BJ (cell line): ENCODE measurements at regions not wholly inside any gene's neighbourhood (a gene's known extent, or its start where the extent isn't known, plus 50 kb on each side); places are given as distances from the start of the nearest gene placed in this dataset.

ENCODE experiments used
- CTCF ChIA-PET: fragments of 350-600 bp; formaldehyde crosslinking; extraction: SDS; loops from one replicate; lab custom pipeline; 2021; ENCODE audit warnings: antibody characterized with exemption, inconsistent platforms; lab: Yijun Ruan, JAX
- POLR2A ChIA-PET: fragments of 300-600 bp; sonication (Branson Sonifier 250); formaldehyde crosslinking; extraction: SDS; loops from one replicate; lab custom pipeline; 2021; ENCODE audit warnings: antibody characterized with exemption; lab: Charles Lee
- DNase-seq: peaks from one replicate; pipeline ENCODE4 v3.0.0-alpha.2; 2011; ENCODE audit warnings: low read depth
- H3K27me3 ChIP-seq: 2 replicates; pipeline ENCODE4 v1.6.0; 2011; ENCODE audit warnings: low read length; ENCODE audit not compliant: control insufficient read depth, insufficient read depth
- H3K36me3 ChIP-seq: 2 replicates; pipeline ENCODE4 v1.5.1; 2011; ENCODE audit warnings: low read length; ENCODE audit not compliant: control insufficient read depth, insufficient read depth
- H3K4me3 ChIP-seq: 2 replicates; pipeline ENCODE4 v1.5.1; 2011; ENCODE audit warnings: low read depth, mild to moderate bottlenecking, control low read depth, low read length
- TF ChIP-seq, protein P1 (sequence below): IDR thresholded peaks from 2 replicates; pipeline ENCODE4 v1.5.1; 2011; ENCODE audit warnings: low read depth, mild to moderate bottlenecking, control low read depth, inconsistent platforms, low read length, moderate library complexity; ENCODE audit not compliant: insufficient read depth

DNA sequence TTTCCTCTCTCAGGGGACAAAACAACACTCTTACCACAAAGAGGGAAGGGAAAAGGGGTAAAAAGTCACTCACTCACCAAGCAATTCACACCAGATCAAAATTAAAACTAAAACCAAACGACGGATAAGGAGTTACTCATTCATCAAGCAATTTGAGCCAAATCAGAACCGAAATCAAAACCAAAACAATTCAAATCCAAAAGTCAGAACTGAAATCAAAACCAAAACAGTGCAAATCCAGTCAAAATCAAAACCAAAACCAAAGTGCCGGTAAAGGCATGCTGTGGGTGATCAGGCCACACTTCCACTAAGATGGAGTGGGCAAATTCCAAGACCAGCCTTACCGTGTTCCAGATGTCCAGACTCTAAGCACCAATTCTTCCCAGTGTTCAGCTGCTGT lies 717.9 kb downstream of the AMY1C start:
- CTCF ChIA-PET: no interaction called here
- POLR2A ChIA-PET: no interaction called here
- H3K36me3 ChIP-seq: no peaks in the 10 kb centered on the region

DNA sequence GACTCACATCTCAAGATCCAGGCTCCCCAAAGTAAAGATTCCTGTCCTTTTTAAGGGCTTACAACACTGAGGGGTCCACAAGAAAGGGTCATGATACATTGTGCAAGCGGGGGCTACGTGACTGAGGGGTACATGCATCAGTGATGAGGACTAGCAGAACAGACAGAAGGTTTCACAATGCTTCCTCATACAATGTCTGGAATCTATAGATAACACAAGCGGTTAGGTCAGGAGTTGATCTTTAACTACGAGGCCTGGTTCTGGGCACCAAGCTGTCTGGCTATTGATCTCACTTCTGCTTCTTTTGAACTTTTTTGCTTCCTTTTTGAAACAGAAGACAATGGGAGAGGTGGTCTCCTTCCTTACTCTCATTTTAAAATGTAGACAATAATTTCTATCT lies 718.6 kb downstream of the AMY1C start:
- TF ChIP-seq, protein P1, sequence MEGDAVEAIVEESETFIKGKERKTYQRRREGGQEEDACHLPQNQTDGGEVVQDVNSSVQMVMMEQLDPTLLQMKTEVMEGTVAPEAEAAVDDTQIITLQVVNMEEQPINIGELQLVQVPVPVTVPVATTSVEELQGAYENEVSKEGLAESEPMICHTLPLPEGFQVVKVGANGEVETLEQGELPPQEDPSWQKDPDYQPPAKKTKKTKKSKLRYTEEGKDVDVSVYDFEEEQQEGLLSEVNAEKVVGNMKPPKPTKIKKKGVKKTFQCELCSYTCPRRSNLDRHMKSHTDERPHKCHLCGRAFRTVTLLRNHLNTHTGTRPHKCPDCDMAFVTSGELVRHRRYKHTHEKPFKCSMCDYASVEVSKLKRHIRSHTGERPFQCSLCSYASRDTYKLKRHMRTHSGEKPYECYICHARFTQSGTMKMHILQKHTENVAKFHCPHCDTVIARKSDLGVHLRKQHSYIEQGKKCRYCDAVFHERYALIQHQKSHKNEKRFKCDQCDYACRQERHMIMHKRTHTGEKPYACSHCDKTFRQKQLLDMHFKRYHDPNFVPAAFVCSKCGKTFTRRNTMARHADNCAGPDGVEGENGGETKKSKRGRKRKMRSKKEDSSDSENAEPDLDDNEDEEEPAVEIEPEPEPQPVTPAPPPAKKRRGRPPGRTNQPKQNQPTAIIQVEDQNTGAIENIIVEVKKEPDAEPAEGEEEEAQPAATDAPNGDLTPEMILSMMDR: no peak
- Histone ChIP-seq H3K27me3 (no peaks in the 10 kb centered on the region), H3K36me3 (no peaks in the 10 kb centered on the region), H3K4me3 (no peak overlapping the region)
- DNase-seq: no peak
- ChIA-PET CTCF (no interaction called here), POLR2A (no interaction called here)

More for the DNA sequence above, 717.9 kb downstream of the AMY1C start:
- Histone ChIP-seq H3K4me3 (no peak overlapping the region), H3K27me3 (no peaks in the 10 kb centered on the region)
- TF ChIP-seq, protein P1: no peak
- DNase-seq: no peak

DNA sequence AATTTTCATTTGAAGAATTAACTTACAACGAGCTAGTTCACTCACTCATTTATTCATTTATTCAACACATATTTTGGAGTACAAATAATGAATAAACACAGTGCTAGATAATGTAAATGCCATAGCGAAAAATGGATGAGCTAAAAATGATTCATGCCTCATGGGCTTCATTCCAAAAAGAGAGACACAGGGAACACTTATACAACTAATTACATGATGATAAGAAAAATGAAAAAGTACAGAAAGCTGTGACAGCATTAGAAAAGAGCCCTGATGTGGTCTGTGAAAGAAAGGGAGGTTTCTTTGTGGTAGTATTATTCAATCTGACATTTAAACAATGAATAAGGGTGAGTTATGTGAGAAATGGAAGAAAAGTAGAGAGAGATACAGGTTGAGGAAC lies 726.4 kb downstream of the AMY1C start:
- ChIA-PET CTCF (interaction anchor here (0.6 kb wide), 1 partner anchor 255 kb away, joined by 3 read pairs; no protein-coding TSS in a partner anchor), POLR2A (no interaction called here)
- H3K36me3 ChIP-seq: no peaks in the 10 kb centered on the region
- DNase-seq: no peak
- TF ChIP-seq, protein P1: no peak
- H3K27me3 ChIP-seq: no peaks in the 10 kb centered on the region
- H3K4me3 ChIP-seq: no peak overlapping the region

DNA sequence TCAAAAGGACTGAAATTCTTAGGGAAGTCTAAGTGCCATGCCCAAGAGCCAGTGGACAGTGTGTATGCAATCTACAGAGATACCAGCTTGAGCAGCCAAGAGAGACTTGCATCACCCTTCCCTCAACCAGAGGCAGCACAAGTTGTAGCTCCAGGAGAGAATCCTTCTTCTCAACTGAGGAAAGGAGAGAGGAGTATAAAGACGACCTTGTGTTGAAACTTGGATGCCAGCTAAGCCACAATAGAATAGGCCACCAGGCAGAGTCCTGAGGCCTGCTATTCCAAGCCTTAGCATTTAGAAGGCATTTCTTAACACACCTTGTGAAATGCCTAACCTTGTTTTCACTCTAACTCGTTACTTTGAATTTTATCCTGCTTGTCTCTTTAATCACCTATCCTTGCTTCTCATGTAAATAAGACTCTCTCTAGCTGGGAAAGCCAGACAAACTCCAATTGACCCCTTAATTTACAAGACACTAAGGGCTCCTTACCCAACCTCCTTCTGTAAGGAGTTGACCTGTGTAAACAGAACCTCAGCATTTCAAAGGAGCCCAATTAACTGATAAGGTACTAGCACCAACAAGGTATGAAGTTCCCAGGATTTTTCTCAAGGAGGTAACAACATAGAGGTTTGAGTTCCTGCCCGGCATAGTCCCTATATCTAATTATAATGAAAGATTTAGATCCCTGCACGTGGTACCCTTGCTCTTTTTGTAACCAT lies 738.8 kb downstream of the AMY1C start:
- no peaks in the 10 kb centered on the region for H3K36me3 ChIP-seq
- CTCF ChIA-PET: no interaction called here
- H3K4me3 ChIP-seq: no peak overlapping the region
- H3K27me3 ChIP-seq: no peaks in the 10 kb centered on the region
- no peak for DNase-seq
- POLR2A ChIA-PET: no interaction called here
- TF ChIP-seq, protein P1: no peak

DNA sequence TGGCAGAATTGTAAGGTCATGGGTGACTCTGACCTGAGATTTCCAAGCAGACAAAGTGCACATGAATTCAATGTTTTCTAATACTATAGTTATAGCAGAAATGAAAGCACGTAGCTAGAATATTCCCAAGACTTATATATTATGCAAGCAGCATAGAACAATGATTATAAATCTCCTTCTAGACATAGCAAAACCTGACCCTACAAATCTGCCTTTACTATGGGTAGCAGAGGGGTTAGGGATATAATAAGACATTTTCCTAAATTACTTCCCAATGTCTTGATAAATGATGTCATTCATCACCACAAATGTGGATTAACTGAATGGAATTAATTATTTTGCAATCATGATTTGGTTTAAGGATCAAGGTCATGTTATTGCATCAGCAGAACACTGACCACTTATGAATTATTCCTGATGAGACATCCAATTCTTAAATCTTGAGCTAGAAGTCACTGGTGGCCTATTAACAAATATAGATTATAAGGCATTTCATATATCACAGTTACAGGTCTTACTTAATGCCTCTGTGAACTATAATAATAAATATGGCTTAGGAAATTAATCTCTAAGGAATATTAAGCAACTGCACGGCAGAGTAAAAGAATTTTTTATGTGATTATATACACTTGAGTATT lies 776.6 kb downstream of the AMY1C start:
- TF ChIP-seq, protein P1: no peak
- ChIA-PET CTCF (no interaction called here), POLR2A (no interaction called here)
- DNase-seq: no peak
- no peak overlapping the region for H3K4me3 ChIP-seq
- no peaks in the 10 kb centered on the region for H3K36me3 ChIP-seq
- H3K27me3 ChIP-seq: no peaks in the 10 kb centered on the region
